PC-3 (cell line): ENCODE measurements at regions not wholly inside any gene's neighbourhood (a gene's known extent, or its start where the extent isn't known, plus 50 kb on each side); places are given as distances from the start of the nearest gene placed in this dataset.

ENCODE experiments used
- CTCF ChIP-seq: fragments of 300-600 bp; sonication (generic); conservative IDR thresholded peaks from 2 replicates; pipeline ENCODE4 v1.5.1; 2017; ENCODE audit warnings: antibody characterized with exemption, low read depth, mild to moderate bottlenecking, low read length
- EZH2 ChIP-seq: fragments of 300-600 bp; sonication (generic); IDR thresholded peaks from one replicate; pipeline ENCODE4 v1.6.1; 2017; ENCODE audit warnings: antibody characterized with exemption, mild to moderate bottlenecking, low read length; ENCODE audit not compliant: unreplicated experiment
- EZH2phosphoT487 ChIP-seq: fragments of 300-600 bp; sonication (generic); IDR thresholded peaks from 2 replicates; pipeline ENCODE4 v1.6.1; 2018; ENCODE audit warnings: mild to moderate bottlenecking, antibody characterized with exemption, low read length, borderline replicate concordance

GRCh38 chr19:27776020-27776419 lies 1436.9 kb downstream of the UQCRFS1 start:
- TF ChIP-seq CTCF (no peak; the same call in 1 of the 2 replicates), EZH2 (no peak), EZH2phosphoT487 (no peak)
